T-cell (primary cell): ENCODE measurements at regions not wholly inside any gene's neighbourhood (a gene's known extent, or its start where the extent isn't known, plus 50 kb on each side); places are given as distances from the start of the nearest gene placed in this dataset.

ENCODE experiments used
- ATAC-seq, 4 experiments: fragments of 200-7000 bp in 3 of 4; fragments of 150-1000 bp in 1 of 4; cut with Tn5 transposase; replicated peaks in 1 of 4; 1 replicate in 3 of 4; 2 replicates in 1 of 4; pipeline ENCODE4 v1.10.0; 2021; ENCODE audit warnings: moderate library complexity in 3 of 4, mild to moderate bottlenecking in 2 of 4, moderate number of reproducible peaks in 1 of 4
- CTCF ChIA-PET, 2 donors: fragments of 300-600 bp; sonication (Branson Sonifier 250); formaldehyde crosslinking; loops; one replicate each; lab custom pipeline; 2022; ENCODE audit warnings: antibody characterized with exemption in 2 of 2; lab: Charles Lee
- POLR2A ChIA-PET, 2 donors: fragments of 300-600 bp; sonication (Branson Sonifier 250); formaldehyde crosslinking; loops; one replicate each; lab custom pipeline; 2022; ENCODE audit warnings: antibody characterized with exemption in 2 of 2; lab: Charles Lee
- DNase-seq, 35 experiments: peaks; one replicate each; pipeline versions ENCODE4 v3.0.0 to v3.0.0-alpha.2; 2013 to 2023
- H3K27ac ChIP-seq: one replicate; pipeline ENCODE4 v1.5.1; 2013; ENCODE audit warnings: low read length
- H3K27me3 ChIP-seq, 2 experiments: replicated peaks in 1 of 2; 1 replicate in 1 of 2; 2 replicates in 1 of 2; pipeline versions ENCODE4 v1.6.1 to v1.7.0; 2013; ENCODE audit warnings: low read length in 1 of 2, mixed read lengths in 1 of 2; ENCODE audit not compliant: control insufficient read depth in 2 of 2, insufficient read depth in 2 of 2; ENCODE audit errors: extremely low read depth in 1 of 2
- H3K36me3 ChIP-seq, 2 donors: 1 replicate in 1 of 2; 2 replicates in 1 of 2; pipeline versions ENCODE4 v1.6.1 to v1.7.0; 2013; ENCODE audit warnings: low read length in 1 of 2; ENCODE audit not compliant: control insufficient read depth in 2 of 2, insufficient read depth in 1 of 2; ENCODE audit errors: extremely low read depth in 1 of 2
- H3K4me1 ChIP-seq, 2 experiments: 1 replicate in 1 of 2; 2 replicates in 1 of 2; pipeline versions ENCODE4 v1.6.1 to v1.7.0; 2013; ENCODE audit warnings: low read length in 2 of 2, mixed read lengths in 1 of 2; ENCODE audit not compliant: insufficient read depth in 2 of 2, control insufficient read depth in 1 of 2; ENCODE audit errors: extremely low read depth in 1 of 2
- H3K4me3 ChIP-seq, 2 donors: 1 replicate in 1 of 2; 2 replicates in 1 of 2; pipeline versions ENCODE4 v1.5.1 to v1.7.0; 2013; ENCODE audit warnings: mild to moderate bottlenecking in 2 of 2, low read length in 1 of 2, moderate library complexity in 1 of 2; ENCODE audit not compliant: control insufficient read depth in 1 of 2; ENCODE audit errors: extremely low read depth in 1 of 2
- H3K9me3 ChIP-seq: 2 replicates; pipeline ENCODE4 v1.7.0; 2013
- H3K27ac Mint-ChIP-seq, 2 donors: one replicate each; pipeline ENCODE4 v1.8.0; 2020 to 2021; ENCODE audit warnings: mild to moderate bottlenecking in 2 of 2, mixed read lengths in 2 of 2
- H3K27me3 Mint-ChIP-seq, 2 donors: one replicate each; pipeline ENCODE4 v1.8.0; 2021 to 2022; ENCODE audit warnings: mixed read lengths in 2 of 2
- H3K36me3 Mint-ChIP-seq: one replicate; pipeline ENCODE4 v1.8.0; 2021; ENCODE audit warnings: mixed read lengths
- H3K4me1 Mint-ChIP-seq, 3 donors: one replicate each; pipeline ENCODE4 v1.8.0; 2020 to 2022; ENCODE audit warnings: mixed read lengths in 3 of 3, mild to moderate bottlenecking in 1 of 3
- H3K4me3 Mint-ChIP-seq, 3 donors: one replicate each; pipeline ENCODE4 v1.8.0; 2020 to 2022; ENCODE audit warnings: mild to moderate bottlenecking in 3 of 3, mixed read lengths in 3 of 3, moderate library complexity in 3 of 3
- H3K9me3 Mint-ChIP-seq, 3 donors: one replicate each; pipeline ENCODE4 v1.8.0; 2020 to 2022; ENCODE audit warnings: mixed read lengths in 3 of 3
- WGBS: methylation state at CpG from one replicate; pipeline ENCODE4 v1.1.5; 2013; ENCODE audit warnings: missing lambda C conversion rate; ENCODE audit not compliant: insufficient coverage; 5-methylcytosine and 5-hydroxymethylcytosine counted together

GRCh38 chr9:82295181-82295580 is 306.6 kb downstream of the SPATA31D1 start:
- Histone ChIP-seq H3K4me1 (no peaks in the 10 kb centered on the region), H3K9me3 (no peaks in the 10 kb centered on the region), H3K27me3 (no peaks in the 10 kb centered on the region), H3K36me3 (no peaks in the 10 kb centered on the region), H3K27ac (no peak overlapping the region), H3K4me3 (no peak overlapping the region)
- ATAC-seq (no peak), DNase-seq (no peak)
- Mint-ChIP-seq H3K36me3 (no peaks in the 10 kb centered on the region), H3K27ac (no peak overlapping the region), H3K4me1 (no peaks in the 10 kb centered on the region), H3K9me3 (peaks cover 5 to 12% (median 6%) of the 10 kb centered on the region in 3 donors), H3K4me3 (no peak overlapping the region), H3K27me3 (no peaks in the 10 kb centered on the region)
- WGBS, result no CpG with 5 or more reads among the region's 5 CpGs
- POLR2A ChIA-PET, result no interaction called here
- CTCF ChIA-PET, result no interaction called here

GRCh38 chr9:82299870-82300269 is 311.3 kb downstream of the SPATA31D1 start:
- Mint-ChIP-seq H3K4me3 (no peak overlapping the region), H3K36me3 (no peaks in the 10 kb centered on the region), H3K4me1 (no peaks in the 10 kb centered on the region), H3K27me3 (no peaks in the 10 kb centered on the region), H3K9me3 (peaks cover 6 to 30% (median 7%) of the 10 kb centered on the region in 3 donors), H3K27ac (no peak overlapping the region)
- ChIA-PET CTCF (interaction anchor here in 1 of 2 donors (0.6 kb wide), 1 partner anchor 418 kb away, joined by 5 read pairs; no protein-coding TSS in a partner anchor), POLR2A (no interaction called here)
- Histone ChIP-seq H3K36me3 (no peaks in the 10 kb centered on the region), H3K4me3 (no peak overlapping the region), H3K27me3 (no peaks in the 10 kb centered on the region), H3K4me1 (no peaks in the 10 kb centered on the region), H3K9me3 (no peaks in the 10 kb centered on the region), H3K27ac (no peak overlapping the region)
- DNase-seq (no peak), ATAC-seq (no peak)

GRCh38 chr9:82302968-82303655 is 314.5 kb downstream of the SPATA31D1 start:
- H3K27me3 ChIP-seq, result no peaks in the 10 kb centered on the region

GRCh38 chr9:82308836-82309235 is 320.3 kb downstream of the SPATA31D1 start:
- ATAC-seq (no peak), DNase-seq (no peak)
- Histone ChIP-seq H3K27ac (no peak overlapping the region), H3K4me3 (no peak overlapping the region), H3K27me3 (no peaks in the 10 kb centered on the region), H3K4me1 (no peaks in the 10 kb centered on the region), H3K9me3 (no peaks in the 10 kb centered on the region), H3K36me3 (no peaks in the 10 kb centered on the region)
- Mint-ChIP-seq H3K4me1 (no peaks in the 10 kb centered on the region), H3K27ac (no peak overlapping the region), H3K27me3 (no peaks in the 10 kb centered on the region), H3K4me3 (no peak overlapping the region), H3K9me3 (peaks cover 5 to 24% (median 7%) of the 10 kb centered on the region in 3 donors), H3K36me3 (no peaks in the 10 kb centered on the region)
- ChIA-PET CTCF (no interaction called here), POLR2A (interaction anchor here in 1 of 2 donors (0.6 kb wide), 1 partner anchor 974 kb away, joined by 6 read pairs; no protein-coding TSS in a partner anchor)
- no CpG with 5 or more reads among the region's 3 CpGs for WGBS

More at GRCh38 chr9:82302968-82303655, 314.5 kb downstream of the SPATA31D1 start:
- H3K9me3 ChIP-seq, result no peaks in the 10 kb centered on the region
- no peak overlapping the region for H3K4me3 ChIP-seq
- no peak overlapping the region for H3K4me3 Mint-ChIP-seq
- no peaks in the 10 kb centered on the region for H3K27me3 Mint-ChIP-seq
- peaks cover 6 to 26% (median 7%) of the 10 kb centered on the region in 3 donors for H3K9me3 Mint-ChIP-seq
- ChIA-PET POLR2A (no interaction called here), CTCF (no interaction called here)
- DNase-seq, result no peak
- H3K4me1 ChIP-seq, result no peaks in the 10 kb centered on the region
- H3K36me3 ChIP-seq, result no peaks in the 10 kb centered on the region
- H3K4me1 Mint-ChIP-seq, result no peaks in the 10 kb centered on the region
- H3K36me3 Mint-ChIP-seq, result no peaks in the 10 kb centered on the region
- no peak for ATAC-seq
- H3K27ac ChIP-seq, result no peak overlapping the region
- WGBS, result 70% methylated on average over 1 of the region's 5 CpGs
- no peak overlapping the region for H3K27ac Mint-ChIP-seq

- ChIA-PET POLR2A (no interaction called here), CTCF (no interaction called here)
- H3K27ac ChIP-seq, result no peak overlapping the region
- H3K36me3 ChIP-seq, result no peaks in the 10 kb centered on the region
- H3K27me3 Mint-ChIP-seq, result no peaks in the 10 kb centered on the region
- no peaks in the 10 kb centered on the region for H3K4me1 Mint-ChIP-seq
- no peak overlapping the region for H3K4me3 Mint-ChIP-seq
- DNase-seq (no peak), ATAC-seq (no peak)
- no peaks in the 10 kb centered on the region for H3K4me1 ChIP-seq
- peaks cover 4 to 22% (median 5%) of the 10 kb centered on the region in 3 donors for H3K9me3 Mint-ChIP-seq
- H3K27ac Mint-ChIP-seq, result no peak overlapping the region
- no peak overlapping the region for H3K4me3 ChIP-seq
- WGBS, result 92% methylated on average over 2 of the region's 2 CpGs
- H3K36me3 Mint-ChIP-seq, result no peaks in the 10 kb centered on the region
- H3K9me3 ChIP-seq, result no peaks in the 10 kb centered on the region
- H3K27me3 ChIP-seq, result no peaks in the 10 kb centered on the region
These were observed 325.1 kb downstream of the SPATA31D1 start for GRCh38 chr9:82313697-82314096.

GRCh38 chr9:82320566-82320965 is 332.0 kb downstream of the SPATA31D1 start:
- ChIA-PET CTCF (no interaction called here), POLR2A (interaction anchor here in 1 of 2 donors (0.6 kb wide), 1 partner anchor 9 kb away, joined by 3 read pairs; no protein-coding TSS in a partner anchor)

More at GRCh38 chr9:82320566-82320965, 332.0 kb downstream of the SPATA31D1 start:
- Histone ChIP-seq H3K4me1 (no peaks in the 10 kb centered on the region), H3K27ac (no peak overlapping the region), H3K4me3 (no peak overlapping the region), H3K36me3 (no peaks in the 10 kb centered on the region), H3K9me3 (no peaks in the 10 kb centered on the region), H3K27me3 (no peaks in the 10 kb centered on the region)
- WGBS, result 86% methylated on average over 1 of the region's 1 CpG
- ATAC-seq (no peak), DNase-seq (no peak)
- no peaks in the 10 kb centered on the region for H3K4me1 Mint-ChIP-seq
- H3K27me3 Mint-ChIP-seq, result no peaks in the 10 kb centered on the region
- peaks cover 9 to 26% (median 18%) of the 10 kb centered on the region in 3 donors for H3K9me3 Mint-ChIP-seq
- H3K36me3 Mint-ChIP-seq, result no peaks in the 10 kb centered on the region
- H3K27ac Mint-ChIP-seq, result no peak overlapping the region
- no peak overlapping the region for H3K4me3 Mint-ChIP-seq
